ENCODE measurements at regions not wholly inside any gene's neighbourhood (a gene's known extent, or its start where the extent isn't known, plus 50 kb on each side); places are given as distances from the start of the nearest gene placed in this dataset.
A peak's percentile ranks its signal among the peaks of the same experiment; 100 is the strongest.

- no peak for TF ChIP-seq CTCF (IDR thresholded peaks at IDR 0.05; ENCODE audit: control insufficient read depth, insufficient read depth, low read depth, low read length, missing control alignments)
- H3K4me3 ChIP-seq (ENCODE audit: control insufficient read depth, low read depth, low read length): no peak overlapping the region
- DNase-seq (ENCODE audit: low read depth): no peak
Measured at GRCh38 chr10:76642358-76642757, 995.2 kb downstream of the KCNMA1 start.

- TF ChIP-seq CTCF (IDR thresholded peaks at IDR 0.05; ENCODE audit: control insufficient read depth, insufficient read depth, low read depth, low read length, missing control alignments): no peak
- DNase-seq (ENCODE audit: low read depth): no peak
- H3K4me3 ChIP-seq (ENCODE audit: control insufficient read depth, low read depth, low read length): no peak overlapping the region
Measured at GRCh38 chr10:76641215-76641614, 996.4 kb downstream of the KCNMA1 start.

GRCh38 chr10:76640806-76641205, 996.8 kb downstream of the KCNMA1 start:
- no peak for TF ChIP-seq CTCF (IDR thresholded peaks at IDR 0.05; ENCODE audit: control insufficient read depth, insufficient read depth, low read depth, low read length, missing control alignments)
- DNase-seq (ENCODE audit: low read depth): no peak
- no peak overlapping the region for H3K4me3 ChIP-seq (ENCODE audit: control insufficient read depth, low read depth, low read length)

- TF ChIP-seq CTCF (IDR thresholded peaks at IDR 0.05; ENCODE audit: control insufficient read depth, insufficient read depth, low read depth, low read length, missing control alignments): peak; percentile 38
- H3K4me3 ChIP-seq (ENCODE audit: control insufficient read depth, low read depth, low read length): no peak overlapping the region
- no peak for DNase-seq (ENCODE audit: low read depth)
Measured at GRCh38 chr10:76632767-76633051, 1004.9 kb downstream of the KCNMA1 start.

DNA sequence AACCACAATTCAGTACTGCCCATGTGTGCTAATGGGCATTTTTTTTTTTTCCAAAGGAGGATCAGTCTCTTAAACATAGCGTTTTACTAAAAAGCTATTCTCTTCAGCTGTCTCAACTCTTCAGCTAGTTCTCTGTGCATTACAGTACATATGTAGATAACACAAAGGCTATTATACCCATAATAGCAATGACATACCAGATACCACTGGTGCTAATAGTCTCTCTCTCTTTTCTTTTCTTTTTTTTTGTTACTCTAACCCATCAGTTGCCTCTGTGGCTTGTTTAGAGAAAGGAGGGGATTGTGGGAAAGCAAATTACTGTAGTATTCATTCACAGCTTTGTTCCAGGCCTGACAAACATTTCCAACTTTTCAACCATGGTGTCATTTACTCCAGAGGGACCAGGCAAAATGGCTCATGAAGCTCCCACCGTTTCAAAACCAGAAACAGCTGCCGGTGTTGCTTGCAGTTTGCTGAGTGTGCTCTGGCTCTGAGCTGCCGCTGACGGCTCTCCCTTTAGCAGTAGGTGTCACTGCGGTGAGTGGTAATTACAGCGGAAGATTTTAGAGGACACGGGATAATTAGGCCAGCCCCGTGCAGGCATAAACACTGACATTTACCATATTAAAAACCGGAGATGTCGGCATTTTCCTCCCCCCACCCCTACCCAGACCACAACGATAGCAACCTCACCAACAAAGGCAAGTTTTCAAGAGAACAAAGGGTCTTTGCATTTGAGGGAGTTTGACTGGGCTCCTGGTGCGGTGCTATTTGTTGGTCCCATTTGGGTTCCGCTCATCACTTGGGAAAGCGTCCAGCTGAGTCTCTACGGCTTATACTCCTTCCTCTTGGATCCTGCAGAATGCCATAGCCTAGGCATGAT, 1005.5 kb downstream of the KCNMA1 start:
- DNase-seq (ENCODE audit: low read depth): no peak

DNA sequence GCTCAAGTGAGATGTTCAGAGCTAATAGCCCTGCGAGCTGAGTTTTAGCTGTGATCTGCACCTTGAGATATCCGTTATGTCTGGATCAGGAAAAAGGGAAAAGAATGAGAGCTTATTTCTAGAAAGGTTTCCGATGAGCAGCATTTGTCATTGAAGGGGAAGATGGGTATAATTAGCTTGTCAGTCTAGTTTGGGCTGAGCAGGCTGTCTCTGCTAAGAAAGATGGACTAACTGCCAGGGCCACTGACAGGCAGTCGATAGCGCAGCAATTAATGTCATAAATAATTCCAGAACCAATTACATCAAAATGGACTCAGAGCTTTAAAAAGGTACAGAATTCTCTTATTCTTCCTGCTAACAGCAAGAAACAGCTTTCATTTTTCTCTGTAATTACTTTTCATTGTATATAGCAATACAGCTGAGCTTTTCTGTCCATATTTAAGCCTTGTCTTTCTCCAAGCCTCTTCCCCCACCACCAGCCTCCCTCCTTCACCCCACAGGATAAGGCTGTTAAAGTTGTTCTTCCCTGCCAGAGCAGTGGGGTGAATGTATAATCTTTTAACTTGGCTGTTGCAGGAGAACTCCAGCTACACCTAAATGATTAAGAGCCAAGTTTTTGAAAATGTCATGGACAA, 1006.5 kb downstream of the KCNMA1 start:
- TF ChIP-seq CTCF (IDR thresholded peaks at IDR 0.05; ENCODE audit: control insufficient read depth, insufficient read depth, low read depth, low read length, missing control alignments): no peak
- H3K4me3 ChIP-seq (ENCODE audit: control insufficient read depth, low read depth, low read length): no peak overlapping the region
- no peak for DNase-seq (ENCODE audit: low read depth)

More for the DNA sequence above, 1005.5 kb downstream of the KCNMA1 start:
- no peak overlapping the region for H3K4me3 ChIP-seq (ENCODE audit: control insufficient read depth, low read depth, low read length)
- no peak for TF ChIP-seq CTCF (IDR thresholded peaks at IDR 0.05; ENCODE audit: control insufficient read depth, insufficient read depth, low read depth, low read length, missing control alignments)
